HepG2 (cell line): ENCODE measurements at regions not wholly inside any gene's neighbourhood (a gene's known extent, or its start where the extent isn't known, plus 50 kb on each side); places are given as distances from the start of the nearest gene placed in this dataset.

Source experiments
- AKAP8 ChIP-seq: sonication (generic); formaldehyde crosslinking; IDR thresholded peaks from 2 replicates; pipeline ENCODE4 v1.5.1; 2020; ENCODE audit warnings: mild to moderate bottlenecking, missing genetic modification reagents
- GATAD2A ChIP-seq: IDR thresholded peaks from 2 replicates; pipeline ENCODE4 v1.6.1; 2016
- HMG20A ChIP-seq: IDR thresholded peaks from 2 replicates; pipeline ENCODE4 v1.6.1; 2016; ENCODE audit warnings: borderline replicate concordance
- JUNB ChIP-seq: sonication (generic); formaldehyde crosslinking; IDR thresholded peaks from 2 replicates; pipeline ENCODE4 v1.8.0; 2022; ENCODE audit warnings: missing genetic modification reagents, mild to moderate bottlenecking, borderline replicate concordance
- MED8 ChIP-seq: sonication (generic); formaldehyde crosslinking; IDR thresholded peaks from 2 replicates; pipeline ENCODE4 v1.8.1; 2023; ENCODE audit warnings: mild to moderate bottlenecking, missing genetic modification reagents; ENCODE audit not compliant: insufficient replicate concordance
- MEIS1 ChIP-seq: sonication (generic); formaldehyde crosslinking; IDR thresholded peaks from 2 replicates; pipeline ENCODE4 v1.9.0; 2021; ENCODE audit warnings: mild to moderate bottlenecking, missing genetic modification reagents, moderate library complexity, borderline replicate concordance
- MIXL1 ChIP-seq: IDR thresholded peaks from 2 replicates; pipeline ENCODE4 v1.6.1; 2016
- MXI1 ChIP-seq: IDR thresholded peaks from 3 replicates; pipeline ENCODE4 v1.6.1; 2012; ENCODE audit warnings: low read depth, low read length, inconsistent platforms, borderline replicate concordance
- NFRKB ChIP-seq: fragments of 450-650 bp; IDR thresholded peaks from 2 replicates; pipeline ENCODE4 v1.6.1; 2017
- TMF1 ChIP-seq: sonication (generic); formaldehyde crosslinking; IDR thresholded peaks from 2 replicates; pipeline ENCODE4 v1.8.1; 2022; ENCODE audit warnings: low read depth, missing genetic modification reagents
- ZFP90 ChIP-seq: sonication (generic); formaldehyde crosslinking; IDR thresholded peaks from 2 replicates; pipeline ENCODE4 v1.8.0; 2022; ENCODE audit warnings: missing genetic modification reagents, mild to moderate bottlenecking, inconsistent platforms, borderline replicate concordance
- ZKSCAN5 ChIP-seq: sonication (generic); formaldehyde crosslinking; IDR thresholded peaks from 2 replicates; pipeline ENCODE4 v1.5.1; 2020; ENCODE audit warnings: mild to moderate bottlenecking, missing genetic modification reagents
- ZNF326 ChIP-seq: sonication (generic); formaldehyde crosslinking; IDR thresholded peaks from 2 replicates; pipeline ENCODE4 v1.4.0; 2020; ENCODE audit warnings: missing genetic modification reagents, borderline replicate concordance
- TF ChIP-seq, protein P1 (sequence below): IDR thresholded peaks from 2 replicates; pipeline ENCODE4 v1.6.1; 2016; ENCODE audit warnings: missing compliant biosample characterization, missing genetic modification reagents, borderline replicate concordance
- TF ChIP-seq, protein P2 (sequence below): sonication (generic); formaldehyde crosslinking; IDR thresholded peaks from 2 replicates; pipeline ENCODE4 v1.4.0; 2020; ENCODE audit warnings: missing genetic modification reagents
- TF ChIP-seq, protein P3 (sequence below): sonication (generic); formaldehyde crosslinking; IDR thresholded peaks from 2 replicates; pipeline ENCODE4 v1.5.1; 2020; ENCODE audit warnings: missing genetic modification reagents, mild to moderate bottlenecking, borderline replicate concordance
- TF ChIP-seq, protein P4 (sequence below): sonication (generic); formaldehyde crosslinking; IDR thresholded peaks from 2 replicates; pipeline ENCODE4 v1.8.1; 2023; ENCODE audit warnings: mild to moderate bottlenecking, moderate library complexity, missing genetic modification reagents
- TF ChIP-seq, protein P5 (sequence below): sonication (generic); formaldehyde crosslinking; conservative IDR thresholded peaks from 2 replicates; pipeline ENCODE4 v1.8.0; 2022; ENCODE audit warnings: missing genetic modification reagents

DNA sequence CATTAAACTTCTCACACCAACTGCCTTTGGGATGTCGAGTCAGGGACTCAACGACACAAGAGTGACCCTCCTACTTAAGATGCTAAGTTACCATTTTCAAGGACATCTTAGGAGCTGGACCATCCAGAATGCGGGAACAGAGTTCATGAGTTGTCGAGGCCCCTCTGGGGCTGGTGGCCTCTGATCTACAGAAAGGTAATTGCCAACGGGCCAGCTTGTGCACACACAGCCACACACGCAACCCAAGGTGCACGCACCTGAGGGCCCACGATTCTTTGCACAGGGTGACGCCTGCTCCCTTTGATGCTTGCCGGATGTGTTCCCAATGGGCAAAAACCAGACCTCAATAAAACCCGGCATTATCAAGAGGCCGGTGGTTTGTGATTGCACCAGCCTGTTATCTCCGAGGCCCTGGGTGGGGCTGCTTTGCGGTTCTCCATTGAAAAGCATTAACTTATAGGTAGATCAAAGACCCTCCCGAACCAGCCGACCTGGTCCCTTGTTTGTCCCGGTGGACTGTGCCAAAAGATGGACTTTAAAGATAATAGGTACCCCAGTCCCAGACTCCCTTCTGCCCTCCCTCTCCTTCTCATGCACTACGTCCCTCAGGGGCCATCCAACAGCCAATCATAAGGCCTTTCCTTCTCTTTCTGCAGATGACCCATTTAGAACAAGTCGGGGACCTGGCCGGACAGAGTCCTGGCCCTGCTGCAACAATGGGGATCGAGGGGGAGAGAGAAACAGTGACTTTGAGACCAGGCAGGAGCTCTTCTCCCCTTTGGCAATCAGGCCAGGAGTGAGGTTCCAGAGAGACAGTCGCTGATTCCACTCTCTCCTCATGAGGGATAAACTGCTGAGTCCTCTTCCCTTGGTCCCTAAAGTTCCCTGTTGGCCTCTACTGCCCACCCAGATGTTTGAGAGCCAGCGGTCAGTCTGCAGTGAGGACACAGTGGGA is 292.5 kb downstream of the SOX9 start (continued):
- TF ChIP-seq, protein P1, sequence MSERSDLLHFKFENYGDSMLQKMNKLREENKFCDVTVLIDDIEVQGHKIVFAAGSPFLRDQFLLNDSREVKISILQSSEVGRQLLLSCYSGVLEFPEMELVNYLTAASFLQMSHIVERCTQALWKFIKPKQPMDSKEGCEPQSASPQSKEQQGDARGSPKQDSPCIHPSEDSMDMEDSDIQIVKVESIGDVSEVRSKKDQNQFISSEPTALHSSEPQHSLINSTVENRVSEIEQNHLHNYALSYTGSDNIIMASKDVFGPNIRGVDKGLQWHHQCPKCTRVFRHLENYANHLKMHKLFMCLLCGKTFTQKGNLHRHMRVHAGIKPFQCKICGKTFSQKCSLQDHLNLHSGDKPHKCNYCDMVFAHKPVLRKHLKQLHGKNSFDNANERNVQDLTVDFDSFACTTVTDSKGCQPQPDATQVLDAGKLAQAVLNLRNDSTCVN (CRISPR knock-in tag) = 0 out of 2 replicates have a peak, but pooled peaks have one; percentile 10
- TF ChIP-seq MIXL1 (CRISPR knock-in tag) (peak; percentile 81; the same call in 1 of the 2 replicates), MED8 (peak; percentile 100), TMF1 (0 out of 2 replicates have a peak, but pooled peaks have one; percentile 55), ZNF326 (CRISPR knock-in tag) (no peak), ZKSCAN5 (CRISPR knock-in tag) (no peak), NFRKB (no peak), HMG20A (peak; percentile 95), MEIS1 (CRISPR knock-in tag) (peak; percentile 85; the same call in 1 of the 2 replicates), ZFP90 (CRISPR knock-in tag) (peak; percentile 90), MXI1 (peak; percentile 46; the same call in 1 of the 3 replicates), GATAD2A (peak; percentile 99), AKAP8 (peak; percentile 98), JUNB (peak; percentile 80; the same call in 1 of the 2 replicates)
- TF ChIP-seq, protein P2, sequence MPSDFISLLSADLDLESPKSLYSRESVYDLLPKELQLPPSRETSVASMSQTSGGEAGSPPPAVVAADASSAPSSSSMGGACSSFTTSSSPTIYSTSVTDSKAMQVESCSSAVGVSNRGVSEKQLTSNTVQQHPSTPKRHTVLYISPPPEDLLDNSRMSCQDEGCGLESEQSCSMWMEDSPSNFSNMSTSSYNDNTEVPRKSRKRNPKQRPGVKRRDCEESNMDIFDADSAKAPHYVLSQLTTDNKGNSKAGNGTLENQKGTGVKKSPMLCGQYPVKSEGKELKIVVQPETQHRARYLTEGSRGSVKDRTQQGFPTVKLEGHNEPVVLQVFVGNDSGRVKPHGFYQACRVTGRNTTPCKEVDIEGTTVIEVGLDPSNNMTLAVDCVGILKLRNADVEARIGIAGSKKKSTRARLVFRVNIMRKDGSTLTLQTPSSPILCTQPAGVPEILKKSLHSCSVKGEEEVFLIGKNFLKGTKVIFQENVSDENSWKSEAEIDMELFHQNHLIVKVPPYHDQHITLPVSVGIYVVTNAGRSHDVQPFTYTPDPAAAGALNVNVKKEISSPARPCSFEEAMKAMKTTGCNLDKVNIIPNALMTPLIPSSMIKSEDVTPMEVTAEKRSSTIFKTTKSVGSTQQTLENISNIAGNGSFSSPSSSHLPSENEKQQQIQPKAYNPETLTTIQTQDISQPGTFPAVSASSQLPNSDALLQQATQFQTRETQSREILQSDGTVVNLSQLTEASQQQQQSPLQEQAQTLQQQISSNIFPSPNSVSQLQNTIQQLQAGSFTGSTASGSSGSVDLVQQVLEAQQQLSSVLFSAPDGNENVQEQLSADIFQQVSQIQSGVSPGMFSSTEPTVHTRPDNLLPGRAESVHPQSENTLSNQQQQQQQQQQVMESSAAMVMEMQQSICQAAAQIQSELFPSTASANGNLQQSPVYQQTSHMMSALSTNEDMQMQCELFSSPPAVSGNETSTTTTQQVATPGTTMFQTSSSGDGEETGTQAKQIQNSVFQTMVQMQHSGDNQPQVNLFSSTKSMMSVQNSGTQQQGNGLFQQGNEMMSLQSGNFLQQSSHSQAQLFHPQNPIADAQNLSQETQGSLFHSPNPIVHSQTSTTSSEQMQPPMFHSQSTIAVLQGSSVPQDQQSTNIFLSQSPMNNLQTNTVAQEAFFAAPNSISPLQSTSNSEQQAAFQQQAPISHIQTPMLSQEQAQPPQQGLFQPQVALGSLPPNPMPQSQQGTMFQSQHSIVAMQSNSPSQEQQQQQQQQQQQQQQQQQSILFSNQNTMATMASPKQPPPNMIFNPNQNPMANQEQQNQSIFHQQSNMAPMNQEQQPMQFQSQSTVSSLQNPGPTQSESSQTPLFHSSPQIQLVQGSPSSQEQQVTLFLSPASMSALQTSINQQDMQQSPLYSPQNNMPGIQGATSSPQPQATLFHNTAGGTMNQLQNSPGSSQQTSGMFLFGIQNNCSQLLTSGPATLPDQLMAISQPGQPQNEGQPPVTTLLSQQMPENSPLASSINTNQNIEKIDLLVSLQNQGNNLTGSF (CRISPR knock-in tag) = peak; percentile 53
- TF ChIP-seq, protein P3, sequence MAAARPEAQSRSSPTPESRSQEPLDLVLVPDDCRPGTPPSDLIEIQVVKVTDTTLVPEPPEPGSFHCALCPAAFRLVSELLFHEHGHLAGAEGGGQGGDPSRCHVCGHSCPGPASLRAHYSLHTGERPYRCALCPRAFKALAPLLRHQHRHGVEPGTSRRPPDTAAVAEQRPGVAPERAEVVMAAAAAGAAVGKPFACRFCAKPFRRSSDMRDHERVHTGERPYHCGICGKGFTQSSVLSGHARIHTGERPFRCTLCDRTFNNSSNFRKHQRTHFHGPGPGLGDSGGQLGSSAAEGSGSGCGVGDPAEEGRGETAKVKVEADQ (CRISPR knock-in tag) = 0 out of 2 replicates have a peak, but pooled peaks have one; percentile 51
- TF ChIP-seq, protein P4, sequence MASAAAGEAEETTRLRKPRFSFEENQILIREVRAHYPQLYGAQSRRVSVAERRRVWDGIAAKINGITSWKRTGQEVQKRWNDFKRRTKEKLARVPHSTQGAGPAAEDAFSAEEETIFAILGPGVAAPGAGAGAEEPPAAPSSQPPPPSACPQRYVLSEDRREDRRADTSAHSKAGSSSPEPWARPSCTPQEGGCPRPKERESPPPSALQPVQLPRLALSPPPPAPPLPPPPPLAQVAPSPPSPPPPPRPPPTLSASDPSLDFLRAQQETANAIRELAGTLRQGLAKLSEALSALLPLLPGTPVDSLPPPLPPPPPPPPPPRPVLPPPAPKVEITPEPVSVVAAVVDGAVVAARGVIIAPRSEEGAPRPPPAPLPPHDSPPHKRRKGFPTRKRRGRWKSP (CRISPR knock-in tag) = peak; percentile 82; the same call in 1 of the 2 replicates
- TF ChIP-seq, protein P5, sequence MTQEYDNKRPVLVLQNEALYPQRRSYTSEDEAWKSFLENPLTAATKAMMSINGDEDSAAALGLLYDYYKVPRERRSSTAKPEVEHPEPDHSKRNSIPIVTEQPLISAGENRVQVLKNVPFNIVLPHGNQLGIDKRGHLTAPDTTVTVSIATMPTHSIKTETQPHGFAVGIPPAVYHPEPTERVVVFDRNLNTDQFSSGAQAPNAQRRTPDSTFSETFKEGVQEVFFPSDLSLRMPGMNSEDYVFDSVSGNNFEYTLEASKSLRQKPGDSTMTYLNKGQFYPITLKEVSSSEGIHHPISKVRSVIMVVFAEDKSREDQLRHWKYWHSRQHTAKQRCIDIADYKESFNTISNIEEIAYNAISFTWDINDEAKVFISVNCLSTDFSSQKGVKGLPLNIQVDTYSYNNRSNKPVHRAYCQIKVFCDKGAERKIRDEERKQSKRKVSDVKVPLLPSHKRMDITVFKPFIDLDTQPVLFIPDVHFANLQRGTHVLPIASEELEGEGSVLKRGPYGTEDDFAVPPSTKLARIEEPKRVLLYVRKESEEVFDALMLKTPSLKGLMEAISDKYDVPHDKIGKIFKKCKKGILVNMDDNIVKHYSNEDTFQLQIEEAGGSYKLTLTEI (CRISPR knock-in tag) = no peak
